GM12864 (cell line): ENCODE measurements at regions not wholly inside any gene's neighbourhood (a gene's known extent, or its start where the extent isn't known, plus 50 kb on each side); places are given as distances from the start of the nearest gene placed in this dataset.

Source experiments
- DNase-seq: peaks from one replicate; pipeline ENCODE4 v3.0.0-alpha.2; 2011; ENCODE audit warnings: low read depth
- H3K4me3 ChIP-seq: 2 replicates; pipeline ENCODE4 v1.5.1; 2011; ENCODE audit warnings: mild to moderate bottlenecking, low read depth, low read length, control low read depth
- CTCF ChIP-seq: IDR thresholded peaks from 2 replicates; pipeline ENCODE4 v1.5.1; 2011; ENCODE audit warnings: low read depth, mild to moderate bottlenecking, moderate library complexity, low read length, control low read depth, inconsistent platforms; ENCODE audit errors: missing control alignments

GRCh38 chr13:33577007-33577406, 240.9 kb upstream of the RFC3 start:
- TF ChIP-seq CTCF, result no peak
- DNase-seq, result no peak
- H3K4me3 ChIP-seq, result no peak overlapping the region

DNA sequence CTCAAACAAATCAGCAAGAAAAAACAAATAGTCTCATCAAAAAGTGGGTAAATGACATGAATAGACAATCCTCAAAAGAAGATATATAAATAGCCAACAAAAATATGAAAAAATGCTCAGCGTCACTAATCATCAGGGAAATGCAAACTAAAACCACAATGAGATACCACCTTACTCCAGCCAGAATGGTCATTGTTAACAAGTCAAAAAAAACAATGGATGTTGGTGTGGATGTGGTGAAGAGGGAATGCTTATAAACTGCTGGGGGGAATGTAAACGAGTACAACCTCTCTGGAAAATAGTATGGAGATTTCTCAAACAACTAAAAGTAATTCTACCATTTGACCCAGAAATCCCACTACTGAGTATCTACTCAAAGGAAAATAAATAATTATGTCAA, 239.2 kb upstream of the RFC3 start:
- TF ChIP-seq CTCF, result no peak
- no peak for DNase-seq
- no peak overlapping the region for H3K4me3 ChIP-seq

DNA sequence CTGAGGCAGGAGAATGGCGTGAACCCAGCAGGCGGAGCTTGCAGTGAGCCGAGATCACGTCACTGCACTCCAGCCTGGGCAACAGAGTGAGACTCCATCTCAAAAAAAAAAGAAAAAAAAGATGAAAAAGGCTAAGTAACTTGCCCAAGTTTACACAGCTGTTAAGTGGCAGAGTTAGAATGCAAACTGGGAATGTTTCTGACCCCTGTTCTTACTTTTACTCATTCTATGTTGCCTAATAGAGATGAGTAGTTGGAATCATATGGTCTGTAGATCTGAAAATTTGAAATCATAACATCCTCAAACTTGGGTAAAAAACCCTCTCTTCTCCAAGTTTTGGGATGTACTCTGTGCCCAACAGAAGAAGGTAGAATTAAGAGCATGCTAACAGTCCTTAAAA, 235.8 kb upstream of the RFC3 start:
- no peak for TF ChIP-seq CTCF
- no peak for DNase-seq
- H3K4me3 ChIP-seq, result no peak overlapping the region

- no peak for TF ChIP-seq CTCF
- H3K4me3 ChIP-seq, result no peak overlapping the region
- DNase-seq, result no peak
These were observed 234.6 kb upstream of the RFC3 start for GRCh38 chr13:33583398-33583797.

DNA sequence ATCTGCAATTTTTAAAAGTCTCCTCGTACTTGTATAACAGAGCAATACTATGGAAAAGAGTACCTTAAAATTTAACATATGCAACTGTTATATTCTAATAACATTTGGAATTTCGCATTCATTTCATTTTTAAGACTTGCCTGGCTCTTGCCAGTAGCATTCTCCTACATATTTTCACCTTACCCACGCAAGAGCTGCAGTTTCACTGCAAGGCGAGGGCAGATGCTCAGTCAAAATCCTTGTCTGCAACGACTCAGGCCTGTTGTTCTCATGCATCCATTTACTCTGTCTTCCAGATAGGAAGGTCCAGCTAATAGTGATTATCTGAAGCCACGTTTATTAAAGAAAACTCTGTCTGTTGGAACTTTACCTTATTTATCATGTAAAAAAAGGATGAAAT, 227.0 kb upstream of the RFC3 start:
- no peak for TF ChIP-seq CTCF
- no peak for DNase-seq
- no peak overlapping the region for H3K4me3 ChIP-seq

DNA sequence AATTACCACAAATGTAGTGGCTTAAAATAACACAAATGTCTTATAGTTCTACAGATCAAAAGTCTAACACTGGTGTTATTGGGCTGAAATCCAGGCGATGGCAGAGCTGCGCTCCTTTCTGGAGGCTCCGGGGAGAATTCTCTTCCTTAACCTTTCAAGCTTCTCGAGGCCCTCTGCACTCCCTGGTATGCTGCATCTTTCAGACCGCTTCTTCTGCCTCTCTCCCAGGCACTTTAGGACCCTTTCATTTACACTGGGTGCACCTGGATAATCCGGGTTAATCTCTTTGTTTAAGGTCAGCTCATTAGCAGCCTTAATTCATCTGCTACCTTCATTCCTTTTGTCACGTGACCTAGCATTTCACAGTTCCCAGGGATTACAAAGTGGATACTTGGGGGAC, 211.3 kb upstream of the RFC3 start:
- DNase-seq, result no peak
- no peak overlapping the region for H3K4me3 ChIP-seq
- no peak for TF ChIP-seq CTCF

DNA sequence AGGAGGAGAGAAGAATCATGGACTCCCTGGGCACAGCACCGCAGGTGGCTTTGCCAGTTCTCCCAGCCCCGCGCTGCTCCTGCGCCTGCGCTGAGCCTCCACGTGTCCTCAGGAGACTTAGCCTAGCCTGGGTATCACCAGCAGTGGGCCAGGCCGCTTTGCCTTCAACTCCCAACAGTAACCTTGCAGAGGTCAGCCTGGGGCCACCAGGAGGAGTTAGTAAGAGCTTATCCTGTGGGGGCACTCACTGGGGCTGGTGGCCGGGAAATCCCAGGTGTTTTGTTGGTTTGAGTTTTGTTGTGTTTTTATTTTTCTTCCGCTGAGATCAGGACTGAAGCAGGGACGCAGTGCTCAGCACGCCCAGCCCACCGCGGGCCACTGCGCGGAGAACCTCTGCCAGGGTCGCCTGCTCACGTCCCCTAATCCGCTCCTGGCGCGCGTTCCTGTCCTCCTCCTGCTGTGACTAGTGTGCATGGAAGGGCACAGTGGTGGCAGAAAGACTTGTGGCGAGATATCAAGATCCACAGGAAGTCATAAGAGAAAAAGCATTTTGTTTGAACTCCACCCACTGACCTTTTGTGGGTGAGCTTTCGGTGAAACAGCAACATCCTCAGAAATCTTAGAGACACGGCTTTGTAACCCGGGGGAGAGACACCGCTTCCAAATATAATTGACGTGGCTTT, 207.4 kb upstream of the RFC3 start:
- H3K4me3 ChIP-seq, result no peak overlapping the region
- TF ChIP-seq CTCF, result no peak
- no peak for DNase-seq
